ENCODE measurements at regions not wholly inside any gene's neighbourhood (a gene's known extent, or its start where the extent isn't known, plus 50 kb on each side); places are given as distances from the start of the nearest gene placed in this dataset.

GRCh38 chr18:77340815-77341214, 91.2 kb downstream of the GALR1 start:
- Histone ChIP-seq H3K36me3 (no peaks in the 10 kb centered on the region), H3K4me1 (no peaks in the 10 kb centered on the region), H3K4me3 (no peak overlapping the region), H3K9me3 (no peaks in the 10 kb centered on the region), H3K27ac (no peak overlapping the region), H3K27me3 (no peaks in the 10 kb centered on the region)
- intact Hi-C loops (cut with DNase I; ENCODE audit: low total_unique reads) = no loop called here
- TF ChIP-seq, protein P1, sequence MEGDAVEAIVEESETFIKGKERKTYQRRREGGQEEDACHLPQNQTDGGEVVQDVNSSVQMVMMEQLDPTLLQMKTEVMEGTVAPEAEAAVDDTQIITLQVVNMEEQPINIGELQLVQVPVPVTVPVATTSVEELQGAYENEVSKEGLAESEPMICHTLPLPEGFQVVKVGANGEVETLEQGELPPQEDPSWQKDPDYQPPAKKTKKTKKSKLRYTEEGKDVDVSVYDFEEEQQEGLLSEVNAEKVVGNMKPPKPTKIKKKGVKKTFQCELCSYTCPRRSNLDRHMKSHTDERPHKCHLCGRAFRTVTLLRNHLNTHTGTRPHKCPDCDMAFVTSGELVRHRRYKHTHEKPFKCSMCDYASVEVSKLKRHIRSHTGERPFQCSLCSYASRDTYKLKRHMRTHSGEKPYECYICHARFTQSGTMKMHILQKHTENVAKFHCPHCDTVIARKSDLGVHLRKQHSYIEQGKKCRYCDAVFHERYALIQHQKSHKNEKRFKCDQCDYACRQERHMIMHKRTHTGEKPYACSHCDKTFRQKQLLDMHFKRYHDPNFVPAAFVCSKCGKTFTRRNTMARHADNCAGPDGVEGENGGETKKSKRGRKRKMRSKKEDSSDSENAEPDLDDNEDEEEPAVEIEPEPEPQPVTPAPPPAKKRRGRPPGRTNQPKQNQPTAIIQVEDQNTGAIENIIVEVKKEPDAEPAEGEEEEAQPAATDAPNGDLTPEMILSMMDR (IDR thresholded peaks at IDR 0.05) = no peak
- TF ChIP-seq POLR2AphosphoS5 (IDR thresholded peaks at IDR 0.05) (no peak), POLR2A (IDR thresholded peaks at IDR 0.05) (no peak)
- no peak for DNase-seq (ENCODE audit: low spot score in 2 of 2)

DNA sequence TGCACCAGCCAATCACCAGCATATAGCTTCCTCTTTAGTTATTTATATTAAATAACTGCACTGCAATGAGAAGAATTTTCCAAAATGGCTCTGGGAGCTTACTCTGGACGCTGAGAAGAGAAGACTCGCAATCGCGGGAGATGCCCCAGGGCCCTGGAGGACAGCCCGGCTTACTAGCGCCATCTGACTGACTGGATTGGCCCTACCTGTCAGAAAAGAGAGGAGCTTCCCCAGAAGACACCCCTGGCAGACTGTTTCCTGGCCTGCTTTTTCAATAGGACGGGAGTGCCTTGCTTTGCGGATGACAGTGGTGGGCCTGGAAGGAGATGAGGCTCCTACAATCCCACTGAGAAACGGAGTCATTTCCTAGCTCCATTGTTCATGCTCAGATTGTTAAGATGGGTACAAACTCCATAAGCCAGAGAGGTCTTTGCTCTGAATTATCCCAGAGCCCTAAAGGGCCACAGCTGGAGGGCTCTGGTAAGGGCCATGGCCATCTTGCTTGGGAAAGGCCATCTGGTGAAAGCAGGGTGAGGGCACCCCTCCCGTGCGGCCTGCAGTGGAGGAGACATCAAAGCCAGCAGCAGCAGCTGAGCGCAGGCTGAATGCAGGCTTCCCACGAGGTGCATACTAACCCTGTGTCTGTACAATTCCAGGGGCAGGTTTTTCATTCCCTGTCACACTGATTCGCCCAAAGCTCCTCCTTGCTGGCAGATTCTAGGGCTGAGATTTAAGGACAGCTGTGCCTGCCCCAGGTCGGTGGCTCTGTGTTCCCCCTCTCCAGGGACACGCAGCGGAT, 92.1 kb downstream of the GALR1 start:
- TF ChIP-seq POLR2AphosphoS5 (IDR thresholded peaks at IDR 0.05) (no peak), POLR2A (IDR thresholded peaks at IDR 0.05) (no peak)
- TF ChIP-seq, protein P1 (IDR thresholded peaks at IDR 0.05) = no peak
- H3K27me3 ChIP-seq = no peaks in the 10 kb centered on the region
- no peak overlapping the region for H3K4me3 ChIP-seq
- DNase-seq (ENCODE audit: low spot score in 2 of 2) = no peak
- no peaks in the 10 kb centered on the region for H3K36me3 ChIP-seq
- H3K9me3 ChIP-seq = no peaks in the 10 kb centered on the region
- H3K4me1 ChIP-seq = no peaks in the 10 kb centered on the region
- H3K27ac ChIP-seq = no peak overlapping the region
- intact Hi-C loops (cut with DNase I; ENCODE audit: low total_unique reads) = no loop called here

GRCh38 chr18:77342736-77343135, 93.1 kb downstream of the GALR1 start:
- intact Hi-C loops (cut with DNase I; ENCODE audit: low total_unique reads) = no loop called here
- Histone ChIP-seq H3K9me3 (no peaks in the 10 kb centered on the region), H3K4me3 (no peak overlapping the region), H3K27ac (no peak overlapping the region), H3K4me1 (no peaks in the 10 kb centered on the region), H3K27me3 (no peaks in the 10 kb centered on the region), H3K36me3 (no peaks in the 10 kb centered on the region)
- DNase-seq (ENCODE audit: low spot score in 2 of 2) = no peak
- TF ChIP-seq POLR2AphosphoS5 (IDR thresholded peaks at IDR 0.05) (no peak), POLR2A (IDR thresholded peaks at IDR 0.05) (no peak)
- TF ChIP-seq, protein P1 (IDR thresholded peaks at IDR 0.05) = no peak

- H3K4me1 ChIP-seq = no peaks in the 10 kb centered on the region
- no peak overlapping the region for H3K27ac ChIP-seq
- TF ChIP-seq, protein P1 (IDR thresholded peaks at IDR 0.05) = no peak
- TF ChIP-seq POLR2AphosphoS5 (IDR thresholded peaks at IDR 0.05) (no peak), POLR2A (IDR thresholded peaks at IDR 0.05) (no peak)
- intact Hi-C loops (cut with DNase I; ENCODE audit: low total_unique reads) = no loop called here
- no peaks in the 10 kb centered on the region for H3K36me3 ChIP-seq
- no peaks in the 10 kb centered on the region for H3K27me3 ChIP-seq
- DNase-seq (ENCODE audit: low spot score in 2 of 2) = no peak
- no peaks in the 10 kb centered on the region for H3K9me3 ChIP-seq
- H3K4me3 ChIP-seq = no peak overlapping the region
These were observed 94.3 kb downstream of the GALR1 start for GRCh38 chr18:77343846-77344510.

DNA sequence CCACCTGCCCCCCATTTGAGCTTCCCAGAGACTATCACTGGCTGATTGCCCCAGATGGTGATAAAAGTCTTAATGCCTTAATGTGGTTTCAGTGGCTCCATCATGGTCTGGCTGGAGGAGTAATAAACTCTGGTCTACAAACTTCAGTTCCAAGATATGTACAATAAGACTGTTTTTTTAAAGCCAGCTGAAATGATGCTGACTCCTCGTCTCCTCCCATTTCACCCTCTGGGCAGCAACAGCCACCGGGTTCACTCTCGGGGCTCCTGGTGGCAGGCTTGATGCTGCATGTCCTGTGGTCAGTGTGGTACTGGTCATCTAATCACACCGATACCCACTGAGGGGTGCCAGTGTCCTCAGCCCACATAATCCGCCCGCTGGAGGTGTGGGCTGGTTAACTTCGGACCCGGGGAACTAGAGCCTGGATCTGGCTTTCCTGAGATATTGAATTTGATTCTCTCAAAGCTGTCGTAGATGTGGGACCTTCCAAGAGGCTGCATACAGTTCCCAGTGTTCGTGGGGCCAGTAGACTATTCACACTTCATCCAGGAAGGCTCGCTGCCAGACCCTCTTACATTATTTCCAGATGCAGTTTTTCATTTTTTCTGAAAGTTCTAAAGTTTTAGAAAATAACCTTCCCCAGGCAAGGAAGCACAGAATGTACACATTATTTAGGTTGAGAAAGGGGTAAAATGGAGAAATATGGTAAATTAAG, 95.3 kb downstream of the GALR1 start:
- intact Hi-C loops (cut with DNase I; ENCODE audit: low total_unique reads) = no loop called here
- TF ChIP-seq POLR2A (IDR thresholded peaks at IDR 0.05) = no peak
- no peak for TF ChIP-seq POLR2AphosphoS5 (IDR thresholded peaks at IDR 0.05)
- TF ChIP-seq, protein P1 (IDR thresholded peaks at IDR 0.05) = no peak
- Histone ChIP-seq H3K27ac (no peak overlapping the region), H3K4me3 (no peak overlapping the region), H3K36me3 (no peaks in the 10 kb centered on the region), H3K4me1 (no peaks in the 10 kb centered on the region), H3K27me3 (no peaks in the 10 kb centered on the region), H3K9me3 (no peaks in the 10 kb centered on the region)
- no peak for DNase-seq (ENCODE audit: low spot score in 2 of 2)
